HL-60 (cell line): ENCODE measurements at regions not wholly inside any gene's neighbourhood (a gene's known extent, or its start where the extent isn't known, plus 50 kb on each side); places are given as distances from the start of the nearest gene placed in this dataset.

Experiments
- DNase-seq, 2 experiments: peaks; one replicate each; pipeline ENCODE4 v3.0.0-alpha.2; 2010 to 2020; ENCODE audit warnings: low read depth in 1 of 2, low spot score in 1 of 2
- H3K27ac ChIP-seq: fragments of 250-450 bp; sonication (Bioruptor Pico); replicated peaks from 2 replicates; pipeline ENCODE4 v1.5.1; 2020; ENCODE audit warnings: mild to moderate bottlenecking, moderate library complexity
- H3K27me3 ChIP-seq: fragments of 250-450 bp; sonication (Bioruptor Pico); 2 replicates; pipeline ENCODE4 v1.5.1; 2021; ENCODE audit warnings: mild to moderate bottlenecking, moderate library complexity; ENCODE audit not compliant: insufficient read depth, poor library complexity, severe bottlenecking
- H3K4me3 ChIP-seq: replicated peaks from 2 replicates; pipeline ENCODE4 v1.5.1; 2011; ENCODE audit warnings: mild to moderate bottlenecking, control low read depth, low read length; ENCODE audit not compliant: insufficient read depth
- GABPA ChIP-seq: IDR thresholded peaks from 2 replicates; pipeline ENCODE4 v1.6.1; 2012; ENCODE audit warnings: low read depth
- POLR2AphosphoS5 ChIP-seq: IDR thresholded peaks from 2 replicates; pipeline ENCODE4 v1.6.1; 2012; ENCODE audit warnings: low read depth
- SPI1 ChIP-seq: IDR thresholded peaks from 2 replicates; pipeline ENCODE4 v1.6.1; 2012; ENCODE audit warnings: low read depth, mild to moderate bottlenecking, borderline replicate concordance
- TF ChIP-seq, protein P1 (sequence below): IDR thresholded peaks from 2 replicates; pipeline ENCODE4 v1.6.1; 2012; ENCODE audit warnings: low read depth; ENCODE audit not compliant: insufficient replicate concordance
- TF ChIP-seq, protein P2 (sequence below): IDR thresholded peaks from one replicate; pipeline ENCODE4 v1.5.1; 2011; ENCODE audit warnings: low read length, control low read depth, inconsistent platforms; ENCODE audit not compliant: insufficient read depth

DNA sequence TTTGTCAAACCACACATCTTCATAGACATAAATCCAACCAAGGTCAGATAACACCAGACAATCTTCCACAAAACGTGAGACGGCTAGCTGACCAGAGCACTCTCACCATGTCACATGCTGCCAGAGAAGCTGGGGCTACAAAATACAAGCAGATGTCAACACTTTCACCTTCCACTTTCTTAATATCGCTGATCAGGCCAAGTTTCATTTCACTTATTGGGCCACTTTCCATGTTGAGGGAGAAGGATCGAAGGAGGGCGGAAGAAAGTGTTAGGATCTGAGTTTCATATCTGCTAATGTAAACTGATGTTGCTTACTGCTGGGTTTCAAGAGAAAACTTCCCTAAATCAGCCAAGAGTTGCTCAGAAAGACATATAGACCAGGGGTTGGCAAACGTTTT lies 177.0 kb upstream of the PRDM1 start:
- H3K4me3 ChIP-seq = no peak overlapping the region
- H3K27ac ChIP-seq = no peak overlapping the region
- peak in 1 of 2 experiments; percentile 38 for DNase-seq
- H3K27me3 ChIP-seq = no peaks in the 10 kb centered on the region
- TF ChIP-seq POLR2AphosphoS5 (no peak), SPI1 (no peak), GABPA (no peak)
- TF ChIP-seq, protein P1, sequence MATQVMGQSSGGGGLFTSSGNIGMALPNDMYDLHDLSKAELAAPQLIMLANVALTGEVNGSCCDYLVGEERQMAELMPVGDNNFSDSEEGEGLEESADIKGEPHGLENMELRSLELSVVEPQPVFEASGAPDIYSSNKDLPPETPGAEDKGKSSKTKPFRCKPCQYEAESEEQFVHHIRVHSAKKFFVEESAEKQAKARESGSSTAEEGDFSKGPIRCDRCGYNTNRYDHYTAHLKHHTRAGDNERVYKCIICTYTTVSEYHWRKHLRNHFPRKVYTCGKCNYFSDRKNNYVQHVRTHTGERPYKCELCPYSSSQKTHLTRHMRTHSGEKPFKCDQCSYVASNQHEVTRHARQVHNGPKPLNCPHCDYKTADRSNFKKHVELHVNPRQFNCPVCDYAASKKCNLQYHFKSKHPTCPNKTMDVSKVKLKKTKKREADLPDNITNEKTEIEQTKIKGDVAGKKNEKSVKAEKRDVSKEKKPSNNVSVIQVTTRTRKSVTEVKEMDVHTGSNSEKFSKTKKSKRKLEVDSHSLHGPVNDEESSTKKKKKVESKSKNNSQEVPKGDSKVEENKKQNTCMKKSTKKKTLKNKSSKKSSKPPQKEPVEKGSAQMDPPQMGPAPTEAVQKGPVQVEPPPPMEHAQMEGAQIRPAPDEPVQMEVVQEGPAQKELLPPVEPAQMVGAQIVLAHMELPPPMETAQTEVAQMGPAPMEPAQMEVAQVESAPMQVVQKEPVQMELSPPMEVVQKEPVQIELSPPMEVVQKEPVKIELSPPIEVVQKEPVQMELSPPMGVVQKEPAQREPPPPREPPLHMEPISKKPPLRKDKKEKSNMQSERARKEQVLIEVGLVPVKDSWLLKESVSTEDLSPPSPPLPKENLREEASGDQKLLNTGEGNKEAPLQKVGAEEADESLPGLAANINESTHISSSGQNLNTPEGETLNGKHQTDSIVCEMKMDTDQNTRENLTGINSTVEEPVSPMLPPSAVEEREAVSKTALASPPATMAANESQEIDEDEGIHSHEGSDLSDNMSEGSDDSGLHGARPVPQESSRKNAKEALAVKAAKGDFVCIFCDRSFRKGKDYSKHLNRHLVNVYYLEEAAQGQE = no peak
- TF ChIP-seq, protein P2, sequence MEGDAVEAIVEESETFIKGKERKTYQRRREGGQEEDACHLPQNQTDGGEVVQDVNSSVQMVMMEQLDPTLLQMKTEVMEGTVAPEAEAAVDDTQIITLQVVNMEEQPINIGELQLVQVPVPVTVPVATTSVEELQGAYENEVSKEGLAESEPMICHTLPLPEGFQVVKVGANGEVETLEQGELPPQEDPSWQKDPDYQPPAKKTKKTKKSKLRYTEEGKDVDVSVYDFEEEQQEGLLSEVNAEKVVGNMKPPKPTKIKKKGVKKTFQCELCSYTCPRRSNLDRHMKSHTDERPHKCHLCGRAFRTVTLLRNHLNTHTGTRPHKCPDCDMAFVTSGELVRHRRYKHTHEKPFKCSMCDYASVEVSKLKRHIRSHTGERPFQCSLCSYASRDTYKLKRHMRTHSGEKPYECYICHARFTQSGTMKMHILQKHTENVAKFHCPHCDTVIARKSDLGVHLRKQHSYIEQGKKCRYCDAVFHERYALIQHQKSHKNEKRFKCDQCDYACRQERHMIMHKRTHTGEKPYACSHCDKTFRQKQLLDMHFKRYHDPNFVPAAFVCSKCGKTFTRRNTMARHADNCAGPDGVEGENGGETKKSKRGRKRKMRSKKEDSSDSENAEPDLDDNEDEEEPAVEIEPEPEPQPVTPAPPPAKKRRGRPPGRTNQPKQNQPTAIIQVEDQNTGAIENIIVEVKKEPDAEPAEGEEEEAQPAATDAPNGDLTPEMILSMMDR = no peak

DNA sequence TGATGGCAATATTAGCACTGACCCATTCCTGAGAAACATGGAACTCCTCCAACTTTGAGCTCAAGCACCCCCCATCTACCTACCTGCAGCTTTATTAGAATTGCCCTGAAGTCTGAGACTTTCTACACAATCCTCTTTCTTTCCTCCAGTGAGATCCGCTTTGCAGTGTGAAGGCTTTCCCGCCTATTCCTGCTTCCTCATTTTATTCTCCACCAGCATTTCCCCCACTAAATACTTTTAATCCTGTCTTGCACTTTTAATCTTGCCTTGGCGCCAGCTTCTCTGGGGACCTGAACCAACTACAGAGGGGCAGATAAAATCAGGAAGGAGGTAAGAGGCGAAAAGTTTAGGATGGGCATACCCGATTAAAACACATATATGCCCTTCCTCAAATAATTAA lies 178.1 kb upstream of the PRDM1 start:
- Histone ChIP-seq H3K27ac (no peak overlapping the region), H3K4me3 (no peak overlapping the region), H3K27me3 (no peaks in the 10 kb centered on the region)
- no peak for DNase-seq
- TF ChIP-seq GABPA = no peak
- TF ChIP-seq POLR2AphosphoS5 = no peak
- TF ChIP-seq, protein P1 = no peak
- TF ChIP-seq, protein P2 = no peak
- TF ChIP-seq SPI1 = no peak

DNA sequence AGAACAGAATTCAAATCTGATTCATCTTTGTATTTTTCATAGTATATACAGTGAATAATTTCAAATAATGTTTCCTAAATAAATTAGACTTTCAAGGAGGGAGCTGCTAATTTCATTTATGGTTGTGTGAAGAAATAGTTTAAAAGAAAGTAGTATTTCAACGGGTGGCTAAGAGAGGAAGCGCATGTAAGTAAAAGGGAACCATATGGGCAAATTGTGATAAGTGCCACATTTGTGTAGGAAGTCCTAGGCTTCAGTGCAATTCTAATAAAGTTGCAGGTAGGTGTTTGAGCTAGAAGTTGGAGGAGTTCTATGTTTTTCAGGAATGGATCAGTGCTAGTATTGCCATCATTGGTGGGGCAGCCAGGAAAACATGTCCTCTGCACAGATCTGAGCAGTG lies 178.8 kb upstream of the PRDM1 start:
- Histone ChIP-seq H3K27me3 (no peaks in the 10 kb centered on the region), H3K27ac (no peak overlapping the region), H3K4me3 (no peak overlapping the region)
- TF ChIP-seq, protein P1 = no peak
- no peak for TF ChIP-seq POLR2AphosphoS5
- peak; percentile 64 for TF ChIP-seq SPI1
- no peak for DNase-seq
